A673 (cell line): ENCODE measurements at regions not wholly inside any gene's neighbourhood (a gene's known extent, or its start where the extent isn't known, plus 50 kb on each side); places are given as distances from the start of the nearest gene placed in this dataset.

Experiments
- BruUV-seq: library from RNA; stranded (reverse); fragments of 400-500 nt; replicated peaks from 2 replicates; lab custom pipeline; 2021; lab: Mats Ljungman, UMichigan
- CTCF ChIA-PET: fragments of 300-600 bp; sonication (Branson Sonifier 250); formaldehyde crosslinking; loops from one replicate; lab custom pipeline; 2022; ENCODE audit warnings: antibody characterized with exemption; lab: Charles Lee
- POLR2A ChIA-PET: fragments of 300-600 bp; sonication (Branson Sonifier 250); formaldehyde crosslinking; loops from one replicate; lab custom pipeline; 2022; ENCODE audit warnings: antibody characterized with exemption; ENCODE audit not compliant: low non-redundant PET; lab: Charles Lee
- DNase-seq: peaks from one replicate; pipeline ENCODE4 v3.0.0-alpha.2; 2015; ENCODE audit warnings: low spot score
- H3K27ac ChIP-seq: fragments of 200-600 bp; sonication (generic); 2 replicates; pipeline ENCODE4 v1.5.1; 2016; ENCODE audit warnings: mixed run types, low read depth, mild to moderate bottlenecking, mixed read lengths, antibody characterized with exemption, low read length; ENCODE audit not compliant: poor library complexity, severe bottlenecking
- H3K27me3 ChIP-seq: fragments of 200-600 bp; sonication (generic); replicated peaks from 2 replicates; pipeline ENCODE4 v1.6.1; 2017; ENCODE audit warnings: mixed run types, low read depth, mild to moderate bottlenecking, mixed read lengths, antibody characterized with exemption, low read length; ENCODE audit not compliant: insufficient read depth, poor library complexity
- H3K36me3 ChIP-seq: fragments of 200-600 bp; sonication (generic); 2 replicates; pipeline ENCODE4 v1.6.1; 2016; ENCODE audit warnings: mixed run types, mild to moderate bottlenecking, mixed read lengths, antibody characterized with exemption, low read length; ENCODE audit not compliant: insufficient read depth, poor library complexity, severe bottlenecking
- H3K4me1 ChIP-seq: fragments of 200-600 bp; sonication (generic); 2 replicates; pipeline ENCODE4 v1.6.1; 2017; ENCODE audit warnings: mixed run types, mild to moderate bottlenecking, mixed read lengths, antibody characterized with exemption, low read length; ENCODE audit not compliant: insufficient read depth, poor library complexity, severe bottlenecking
- H3K4me3 ChIP-seq: fragments of 200-600 bp; sonication (generic); 2 replicates; pipeline ENCODE4 v1.5.1; 2016; ENCODE audit warnings: low read depth, mixed run types, mild to moderate bottlenecking, mixed read lengths, low read length; ENCODE audit not compliant: poor library complexity, severe bottlenecking
- H3K9me3 ChIP-seq: fragments of 200-600 bp; sonication (generic); 2 replicates; pipeline ENCODE4 v1.6.1; 2016; ENCODE audit warnings: mixed run types, low read depth, mild to moderate bottlenecking, mixed read lengths, antibody characterized with exemption, low read length; ENCODE audit not compliant: poor library complexity, severe bottlenecking
- EZH2 ChIP-seq: fragments of 200-600 bp; sonication (generic); IDR thresholded peaks from 2 replicates; pipeline ENCODE4 v1.6.1; 2017; ENCODE audit warnings: borderline replicate concordance, low read depth, mild to moderate bottlenecking, mixed read lengths, antibody characterized with exemption, low read length; ENCODE audit not compliant: poor library complexity, severe bottlenecking
- intact Hi-C: fragments of 100-400 bp; cut with micrococcal nuclease; formaldehyde crosslinking; loops from one replicate; pipeline ENCODE4 v1.10.0; 2022; ENCODE audit not compliant: unreplicated experiment
- TF ChIP-seq, protein P1 (sequence below): fragments of 300-800, 200-600 bp; sonication (generic); conservative IDR thresholded peaks from 2 replicates; pipeline ENCODE4 v1.5.1; 2017; ENCODE audit warnings: low read depth, mild to moderate bottlenecking, antibody characterized with exemption, low read length, moderate library complexity, mixed read lengths

DNA sequence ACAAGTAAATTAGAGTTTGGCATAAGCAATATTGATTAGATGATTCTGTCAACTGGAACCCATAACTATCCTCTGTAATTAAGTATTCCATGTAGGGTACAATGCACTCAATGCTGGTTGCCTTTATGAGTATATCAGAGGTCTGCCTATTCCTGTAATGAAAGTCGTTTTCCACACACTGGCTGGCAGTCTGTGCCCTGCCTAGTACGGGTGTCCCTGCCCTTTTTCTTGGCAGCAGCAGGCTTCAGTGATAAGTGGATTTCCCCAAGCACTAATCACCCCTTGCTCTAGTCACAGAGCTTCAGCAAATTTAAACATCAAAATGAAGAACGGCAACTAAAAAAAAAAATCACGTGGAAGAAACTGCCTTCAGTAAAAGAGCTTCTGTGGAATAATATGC, 294.8 kb upstream of the STT3B start:
- TF ChIP-seq, protein P1, sequence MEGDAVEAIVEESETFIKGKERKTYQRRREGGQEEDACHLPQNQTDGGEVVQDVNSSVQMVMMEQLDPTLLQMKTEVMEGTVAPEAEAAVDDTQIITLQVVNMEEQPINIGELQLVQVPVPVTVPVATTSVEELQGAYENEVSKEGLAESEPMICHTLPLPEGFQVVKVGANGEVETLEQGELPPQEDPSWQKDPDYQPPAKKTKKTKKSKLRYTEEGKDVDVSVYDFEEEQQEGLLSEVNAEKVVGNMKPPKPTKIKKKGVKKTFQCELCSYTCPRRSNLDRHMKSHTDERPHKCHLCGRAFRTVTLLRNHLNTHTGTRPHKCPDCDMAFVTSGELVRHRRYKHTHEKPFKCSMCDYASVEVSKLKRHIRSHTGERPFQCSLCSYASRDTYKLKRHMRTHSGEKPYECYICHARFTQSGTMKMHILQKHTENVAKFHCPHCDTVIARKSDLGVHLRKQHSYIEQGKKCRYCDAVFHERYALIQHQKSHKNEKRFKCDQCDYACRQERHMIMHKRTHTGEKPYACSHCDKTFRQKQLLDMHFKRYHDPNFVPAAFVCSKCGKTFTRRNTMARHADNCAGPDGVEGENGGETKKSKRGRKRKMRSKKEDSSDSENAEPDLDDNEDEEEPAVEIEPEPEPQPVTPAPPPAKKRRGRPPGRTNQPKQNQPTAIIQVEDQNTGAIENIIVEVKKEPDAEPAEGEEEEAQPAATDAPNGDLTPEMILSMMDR = no peak
- no peak for TF ChIP-seq EZH2
- no peak for DNase-seq
- Histone ChIP-seq H3K4me3 (no peak overlapping the region), H3K9me3 (no peaks in the 10 kb centered on the region), H3K4me1 (no peaks in the 10 kb centered on the region), H3K27ac (no peak overlapping the region), H3K27me3 (peaks cover 22% of the 10 kb centered on the region), H3K36me3 (no peaks in the 10 kb centered on the region)
- ChIA-PET CTCF (no interaction called here), POLR2A (interaction anchor here (0.7 kb wide), 1 partner anchor 182 kb away, joined by 3 read pairs; no protein-coding TSS in a partner anchor)
- BruUV-seq = no TSS peak
- intact Hi-C loops = no loop called here

DNA sequence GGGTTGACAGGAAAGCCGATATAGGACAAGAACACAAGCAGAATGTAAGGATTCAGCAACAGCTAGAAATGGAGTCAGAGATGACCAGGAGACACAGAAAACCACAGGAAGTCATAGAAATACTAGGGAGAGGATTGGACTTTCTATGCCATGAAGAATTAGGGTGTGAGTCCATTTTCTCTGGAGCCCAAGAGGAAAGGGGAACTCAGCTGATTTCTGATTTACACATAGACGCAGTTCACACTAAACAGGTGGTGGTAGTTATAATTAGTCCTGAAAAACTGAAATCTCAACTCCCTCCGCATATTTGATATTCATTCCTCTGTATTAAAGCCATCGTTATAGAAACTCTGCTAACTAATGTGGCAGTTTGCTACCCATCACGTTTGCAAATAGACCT, 292.7 kb upstream of the STT3B start:
- intact Hi-C loops = no loop called here
- ChIA-PET CTCF (no interaction called here), POLR2A (no interaction called here)
- no peaks in the 10 kb centered on the region for H3K4me1 ChIP-seq
- BruUV-seq = no TSS peak
- DNase-seq = no peak
- H3K9me3 ChIP-seq = no peaks in the 10 kb centered on the region
- no peak for TF ChIP-seq EZH2
- TF ChIP-seq, protein P1 = no peak
- H3K27me3 ChIP-seq = peaks cover 21% of the 10 kb centered on the region
- H3K36me3 ChIP-seq = no peaks in the 10 kb centered on the region
- H3K27ac ChIP-seq = no peak overlapping the region
- H3K4me3 ChIP-seq = no peak overlapping the region

DNA sequence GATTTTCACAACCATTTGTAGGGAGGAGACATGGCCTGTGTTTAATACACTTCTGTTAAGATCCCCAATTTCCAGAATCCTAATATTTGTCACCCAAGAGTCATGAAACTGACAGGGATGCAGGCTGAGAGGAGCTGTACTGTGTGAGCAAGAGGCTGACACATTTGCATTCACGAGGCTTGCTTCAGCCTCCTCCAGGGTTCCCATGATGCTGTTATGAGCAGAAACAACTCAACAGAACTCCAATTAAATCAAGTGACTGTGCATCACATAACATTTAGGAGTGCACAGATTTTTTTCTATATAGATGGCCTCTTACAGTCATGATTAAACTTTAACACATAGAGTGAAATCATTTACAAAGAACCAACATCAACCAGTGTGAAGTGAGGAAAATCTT, 292.3 kb upstream of the STT3B start:
- no peak for TF ChIP-seq EZH2
- TF ChIP-seq, protein P1 = no peak
- ChIA-PET POLR2A (no interaction called here), CTCF (no interaction called here)
- no peak for DNase-seq
- Histone ChIP-seq H3K27me3 (peaks cover 18% of the 10 kb centered on the region), H3K36me3 (no peaks in the 10 kb centered on the region), H3K4me1 (no peaks in the 10 kb centered on the region), H3K27ac (no peak overlapping the region), H3K4me3 (no peak overlapping the region), H3K9me3 (no peaks in the 10 kb centered on the region)
- no TSS peak for BruUV-seq
- intact Hi-C loops = no loop called here
